Right kidney (tissue), 1 donor: ENCODE measurements at regions not wholly inside any gene's neighbourhood (a gene's known extent, or its start where the extent isn't known, plus 50 kb on each side); places are given as distances from the start of the nearest gene placed in this dataset.
"Not testable (repeated sequence)": the region's sequence is repeated elsewhere in the genome, so short reads cannot be mapped to it uniquely, and the experiment has no call there.

Experiments
- DNase-seq: peaks from one replicate; pipeline ENCODE4 v3.0.0-alpha.2; 2016

- DNase-seq = not testable (repeated sequence)
These were observed 500.0 kb downstream of the PREX1 start for GRCh38 chr20:48327848-48328247.

- no peak for DNase-seq
These were observed 500.9 kb downstream of the PREX1 start for GRCh38 chr20:48326868-48327267.

GRCh38 chr20:48326434-48326691 lies 501.4 kb downstream of the PREX1 start:
- no peak for DNase-seq

- no peak for DNase-seq
These were observed 502.0 kb downstream of the PREX1 start for GRCh38 chr20:48325656-48326433.

- no peak for DNase-seq
These were observed 503.1 kb downstream of the PREX1 start for GRCh38 chr20:48324744-48325143.

GRCh38 chr20:48321271-48321670 lies 506.5 kb downstream of the PREX1 start:
- DNase-seq = no peak

- no peak for DNase-seq
These were observed 507.7 kb downstream of the PREX1 start for GRCh38 chr20:48319943-48320584.

GRCh38 chr20:48317578-48317977 lies 510.2 kb downstream of the PREX1 start:
- DNase-seq = no peak

GRCh38 chr20:48314925-48315592 lies 512.7 kb downstream of the PREX1 start:
- DNase-seq = no peak

GRCh38 chr20:48313324-48313723 lies 514.5 kb downstream of the PREX1 start:
- no peak for DNase-seq

- no peak for DNase-seq
These were observed 515.8 kb downstream of the PREX1 start for GRCh38 chr20:48311956-48312355.

- DNase-seq = no peak
These were observed 517.5 kb downstream of the PREX1 start for GRCh38 chr20:48310305-48310704.

GRCh38 chr20:48309293-48309692 lies 518.5 kb downstream of the PREX1 start:
- no peak for DNase-seq

- no peak for DNase-seq
These were observed 518.9 kb downstream of the PREX1 start for GRCh38 chr20:48308882-48309281.

- DNase-seq = no peak
These were observed 519.5 kb downstream of the PREX1 start for GRCh38 chr20:48308232-48308781.

- no peak for DNase-seq
These were observed 520.5 kb downstream of the PREX1 start for GRCh38 chr20:48307277-48307676.

- no peak for DNase-seq
These were observed 517.7 kb upstream of the SULF2 start for GRCh38 chr20:48302844-48303542.

- DNase-seq = no peak
These were observed 516.9 kb upstream of the SULF2 start for GRCh38 chr20:48302149-48302548.

GRCh38 chr20:48301189-48301588 lies 515.9 kb upstream of the SULF2 start:
- DNase-seq = no peak

- DNase-seq = no peak
These were observed 515.2 kb upstream of the SULF2 start for GRCh38 chr20:48300529-48300928.

GRCh38 chr20:48298851-48299484 lies 513.7 kb upstream of the SULF2 start:
- no peak for DNase-seq

- DNase-seq = no peak
These were observed 513.2 kb upstream of the SULF2 start for GRCh38 chr20:48298433-48298832.
